ENCODE measurements at regions not wholly inside any gene's neighbourhood (a gene's known extent, or its start where the extent isn't known, plus 50 kb on each side); places are given as distances from the start of the nearest gene placed in this dataset.

- TF ChIP-seq CTCF (IDR thresholded peaks at IDR 0.05) = no peak
- TF ChIP-seq POLR2A (IDR thresholded peaks at IDR 0.05) = no peak
These were observed 54.4 kb upstream of the CCDC28A start for GRCh38 chr6:138719011-138719635.
